Tibial artery (tissue), 4 donors: ENCODE measurements at regions not wholly inside any gene's neighbourhood (a gene's known extent, or its start where the extent isn't known, plus 50 kb on each side); places are given as distances from the start of the nearest gene placed in this dataset.

Experiments
- DNase-seq, 2 donors: peaks; one replicate each; pipeline ENCODE4 v3.0.0-alpha.2; 2019
- H3K27ac ChIP-seq, 2 donors: fragments of 200-600 bp; sonication (generic) in 1 of 2; 1 replicate in 1 of 2; 2 replicates in 1 of 2; pipeline ENCODE4 v1.5.1; 2018 to 2019; ENCODE audit warnings: mild to moderate bottlenecking in 1 of 2
- H3K27me3 ChIP-seq, 2 donors: fragments of 200-600 bp; sonication (generic) in 1 of 2; one replicate each; pipeline versions ENCODE4 v1.5.1 to v1.6.0; 2016 to 2019
- H3K36me3 ChIP-seq, 3 donors: fragments of 200-600 bp; sonication (generic) in 2 of 3; one replicate each; pipeline ENCODE4 v1.5.1; 2016 to 2019; ENCODE audit warnings: mild to moderate bottlenecking in 2 of 3
- H3K4me1 ChIP-seq, 4 donors: fragments of 200-600 bp; sonication (generic) in 2 of 4; 1 replicate in 3 of 4; 2 replicates in 1 of 4; pipeline ENCODE4 v1.5.1; 2016 to 2019
- H3K4me3 ChIP-seq, 2 donors: fragments of 200-600 bp; sonication (generic) in 1 of 2; 1 replicate in 1 of 2; 2 replicates in 1 of 2; pipeline ENCODE4 v1.5.1; 2018 to 2019; ENCODE audit warnings: mild to moderate bottlenecking in 2 of 2
- H3K9me3 ChIP-seq, 3 donors: fragments of 200-600 bp; sonication (generic) in 1 of 3; one replicate each; pipeline ENCODE4 v1.5.1; 2016 to 2019
- CTCF ChIP-seq, 2 experiments: fragments of 200-600 bp in 1 of 2; fragments of 450-650 bp in 1 of 2; IDR thresholded peaks; one replicate each; pipeline ENCODE4 v1.5.1; 2017 to 2019; ENCODE audit warnings: antibody characterized with exemption in 2 of 2, mild to moderate bottlenecking in 1 of 2, moderate library complexity in 1 of 2
- intact Hi-C: fragments of 100-400 bp; cut with DNase I; formaldehyde crosslinking; loops from one replicate; pipeline ENCODE4 v1.15.0; 2023; ENCODE audit warnings: low total_unique reads

GRCh38 chr2:78431241-78431640 lies 594.3 kb upstream of the REG3G start:
- no peak for DNase-seq
- intact Hi-C loops, result no loop called here
- H3K4me1 ChIP-seq, result no peaks in the 10 kb centered on the region

GRCh38 chr2:78439122-78439521 lies 586.4 kb upstream of the REG3G start:
- no peaks in the 10 kb centered on the region for H3K4me1 ChIP-seq
- H3K9me3 ChIP-seq, result no peaks in the 10 kb centered on the region
- intact Hi-C loops, result no loop called here
- no peak overlapping the region for H3K4me3 ChIP-seq
- H3K27me3 ChIP-seq, result no peaks in the 10 kb centered on the region
- H3K27ac ChIP-seq, result no peak overlapping the region
- no peaks in the 10 kb centered on the region for H3K36me3 ChIP-seq
- no peak for TF ChIP-seq CTCF (IDR thresholded peaks at IDR 0.05)
- DNase-seq, result no peak

More at GRCh38 chr2:78431241-78431640, 594.3 kb upstream of the REG3G start:
- H3K4me3 ChIP-seq, result no peak overlapping the region
- no peaks in the 10 kb centered on the region for H3K27me3 ChIP-seq
- no peak overlapping the region for H3K27ac ChIP-seq
- no peaks in the 10 kb centered on the region for H3K9me3 ChIP-seq
- no peaks in the 10 kb centered on the region for H3K36me3 ChIP-seq
- TF ChIP-seq CTCF (IDR thresholded peaks at IDR 0.05), result no peak

GRCh38 chr2:78455586-78455985 lies 569.9 kb upstream of the REG3G start:
- intact Hi-C loops, result no loop called here
- TF ChIP-seq CTCF (IDR thresholded peaks at IDR 0.05), result no peak
- DNase-seq, result no peak

GRCh38 chr2:78457269-78457668 lies 568.2 kb upstream of the REG3G start:
- intact Hi-C loops, result no loop called here
- Histone ChIP-seq H3K4me3 (no peak overlapping the region), H3K9me3 (no peaks in the 10 kb centered on the region), H3K27me3 (no peaks in the 10 kb centered on the region), H3K27ac (no peak overlapping the region), H3K36me3 (no peaks in the 10 kb centered on the region), H3K4me1 (no peaks in the 10 kb centered on the region)
- no peak for TF ChIP-seq CTCF (IDR thresholded peaks at IDR 0.05)
- no peak for DNase-seq

More at GRCh38 chr2:78455586-78455985, 569.9 kb upstream of the REG3G start:
- H3K36me3 ChIP-seq, result no peaks in the 10 kb centered on the region
- no peaks in the 10 kb centered on the region for H3K27me3 ChIP-seq
- H3K9me3 ChIP-seq, result no peaks in the 10 kb centered on the region
- no peak overlapping the region for H3K27ac ChIP-seq
- H3K4me1 ChIP-seq, result no peaks in the 10 kb centered on the region
- H3K4me3 ChIP-seq, result no peak overlapping the region

- no peak for DNase-seq
- H3K9me3 ChIP-seq, result no peaks in the 10 kb centered on the region
- H3K4me3 ChIP-seq, result no peak overlapping the region
- no peaks in the 10 kb centered on the region for H3K36me3 ChIP-seq
- H3K27ac ChIP-seq, result no peak overlapping the region
- TF ChIP-seq CTCF (IDR thresholded peaks at IDR 0.05), result no peak
- intact Hi-C loops, result no loop called here
- no peaks in the 10 kb centered on the region for H3K4me1 ChIP-seq
- no peaks in the 10 kb centered on the region for H3K27me3 ChIP-seq
Observed at GRCh38 chr2:78465707-78466106, 559.8 kb upstream of the REG3G start.

GRCh38 chr2:78476619-78477229 lies 548.8 kb upstream of the REG3G start:
- Histone ChIP-seq H3K36me3 (no peaks in the 10 kb centered on the region), H3K27me3 (no peaks in the 10 kb centered on the region), H3K4me3 (no peak overlapping the region), H3K4me1 (no peaks in the 10 kb centered on the region), H3K27ac (no peak overlapping the region), H3K9me3 (no peaks in the 10 kb centered on the region)
- intact Hi-C loops, result no loop called here
- TF ChIP-seq CTCF (IDR thresholded peaks at IDR 0.05), result no peak
- no peak for DNase-seq
